DND-41 (cell line): ENCODE measurements at regions not wholly inside any gene's neighbourhood (a gene's known extent, or its start where the extent isn't known, plus 50 kb on each side); places are given as distances from the start of the nearest gene placed in this dataset.
"Not testable (repeated sequence)": the region's sequence is repeated elsewhere in the genome, so short reads cannot be mapped to it uniquely, and the experiment has no call there.

Experiments used
- ATAC-seq: fragments of 200-7000 bp; cut with Tn5 transposase; 3 replicates; pipeline ENCODE4 v1.9.1; 2021; ENCODE audit warnings: low read depth; ENCODE audit not compliant: insufficient read depth
- DNase-seq: peaks from one replicate; pipeline ENCODE4 v3.0.0-alpha.2; 2020
- H2AFZ ChIP-seq: 2 replicates; pipeline ENCODE4 v1.6.0; 2012; ENCODE audit warnings: low read depth, low read length
- H3K27ac ChIP-seq: 2 replicates; pipeline ENCODE4 v1.5.1; 2012; ENCODE audit warnings: low read length, inconsistent platforms
- H3K27me3 ChIP-seq: fragments of 200-600 bp; sonication (generic); 2 replicates; pipeline ENCODE4 v1.6.0; 2012; ENCODE audit warnings: low read length, mild to moderate bottlenecking, inconsistent platforms; ENCODE audit not compliant: insufficient read depth, poor library complexity
- H3K36me3 ChIP-seq: 2 replicates; pipeline ENCODE4 v1.5.1; 2012; ENCODE audit warnings: low read length, inconsistent platforms; ENCODE audit not compliant: insufficient read depth
- H3K4me1 ChIP-seq: 2 replicates; pipeline ENCODE4 v1.5.1; 2012; ENCODE audit warnings: mild to moderate bottlenecking, low read length; ENCODE audit not compliant: insufficient read depth
- H3K4me2 ChIP-seq: 2 replicates; pipeline ENCODE4 v1.6.0; 2012; ENCODE audit warnings: mild to moderate bottlenecking, moderate library complexity, low read length, inconsistent platforms; ENCODE audit not compliant: insufficient read depth
- H3K4me3 ChIP-seq, 2 experiments: fragments of 200-600 bp in 1 of 2; shearing (Covaris generic) in 1 of 2; 2 replicates each; pipeline ENCODE4 v1.5.1; 2012 to 2016; ENCODE audit warnings: inconsistent platforms in 2 of 2, low read length in 2 of 2, mild to moderate bottlenecking in 2 of 2, low read depth in 1 of 2, moderate library complexity in 1 of 2
- H3K79me2 ChIP-seq: 2 replicates; pipeline ENCODE4 v1.6.0; 2012; ENCODE audit warnings: low read length, inconsistent platforms; ENCODE audit not compliant: insufficient read depth
- H3K9ac ChIP-seq: 2 replicates; pipeline ENCODE4 v1.6.0; 2012; ENCODE audit warnings: low read depth, mild to moderate bottlenecking, inconsistent platforms, low read length, moderate library complexity
- H3K9me3 ChIP-seq: 2 replicates; pipeline ENCODE4 v1.5.1; 2012; ENCODE audit warnings: low read length, moderate library complexity, mild to moderate bottlenecking, inconsistent platforms; ENCODE audit not compliant: insufficient read depth, severe bottlenecking
- H4K20me1 ChIP-seq: 2 replicates; pipeline ENCODE4 v1.6.0; 2012; ENCODE audit warnings: low read length; ENCODE audit not compliant: insufficient read depth
- EZH2 ChIP-seq: IDR thresholded peaks from 3 replicates; pipeline ENCODE4 v1.6.1; 2012; ENCODE audit warnings: borderline replicate concordance, low read depth, mild to moderate bottlenecking, moderate library complexity, low read length, inconsistent platforms; ENCODE audit not compliant: severe bottlenecking
- TF ChIP-seq, protein P1 (sequence below): IDR thresholded peaks from 2 replicates; pipeline ENCODE4 v1.5.1; 2012; ENCODE audit warnings: borderline replicate concordance, low read length, moderate library complexity, mild to moderate bottlenecking; ENCODE audit not compliant: poor library complexity, severe bottlenecking; ENCODE audit errors: extremely low read depth

DNA sequence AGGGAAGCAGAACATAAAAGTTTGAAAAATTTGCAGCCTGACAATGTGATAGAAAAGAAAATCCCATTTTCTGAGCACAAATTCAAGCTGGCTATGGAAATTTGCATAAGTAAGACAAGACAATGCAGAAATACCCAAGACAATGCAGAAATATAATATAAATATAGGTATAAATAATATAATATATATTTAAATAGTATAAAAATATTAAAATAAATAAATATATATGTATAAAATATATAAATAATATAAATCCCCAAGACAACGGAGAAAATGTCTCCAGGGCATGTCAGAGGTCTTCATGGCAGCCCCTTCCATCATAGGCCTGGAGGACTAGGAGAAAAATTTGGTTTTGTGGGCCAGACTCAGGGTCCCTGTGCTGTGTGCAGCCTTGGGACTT, 125.0 kb upstream of the AADAT start:
- no peaks in the 10 kb centered on the region for H3K36me3 ChIP-seq
- no peak overlapping the region for H3K27ac ChIP-seq
- H3K9me3 ChIP-seq, result peaks cover 4% of the 10 kb centered on the region
- no peak overlapping the region for H3K4me2 ChIP-seq
- TF ChIP-seq EZH2, result no peak
- TF ChIP-seq, protein P1, sequence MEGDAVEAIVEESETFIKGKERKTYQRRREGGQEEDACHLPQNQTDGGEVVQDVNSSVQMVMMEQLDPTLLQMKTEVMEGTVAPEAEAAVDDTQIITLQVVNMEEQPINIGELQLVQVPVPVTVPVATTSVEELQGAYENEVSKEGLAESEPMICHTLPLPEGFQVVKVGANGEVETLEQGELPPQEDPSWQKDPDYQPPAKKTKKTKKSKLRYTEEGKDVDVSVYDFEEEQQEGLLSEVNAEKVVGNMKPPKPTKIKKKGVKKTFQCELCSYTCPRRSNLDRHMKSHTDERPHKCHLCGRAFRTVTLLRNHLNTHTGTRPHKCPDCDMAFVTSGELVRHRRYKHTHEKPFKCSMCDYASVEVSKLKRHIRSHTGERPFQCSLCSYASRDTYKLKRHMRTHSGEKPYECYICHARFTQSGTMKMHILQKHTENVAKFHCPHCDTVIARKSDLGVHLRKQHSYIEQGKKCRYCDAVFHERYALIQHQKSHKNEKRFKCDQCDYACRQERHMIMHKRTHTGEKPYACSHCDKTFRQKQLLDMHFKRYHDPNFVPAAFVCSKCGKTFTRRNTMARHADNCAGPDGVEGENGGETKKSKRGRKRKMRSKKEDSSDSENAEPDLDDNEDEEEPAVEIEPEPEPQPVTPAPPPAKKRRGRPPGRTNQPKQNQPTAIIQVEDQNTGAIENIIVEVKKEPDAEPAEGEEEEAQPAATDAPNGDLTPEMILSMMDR, result no peak
- no peak overlapping the region for H3K9ac ChIP-seq
- ATAC-seq (no peak), DNase-seq (no peak)
- no peaks in the 10 kb centered on the region for H3K79me2 ChIP-seq
- no peak overlapping the region for H2AFZ ChIP-seq
- no peaks in the 10 kb centered on the region for H4K20me1 ChIP-seq
- no peaks in the 10 kb centered on the region for H3K4me1 ChIP-seq
- H3K4me3 ChIP-seq, result no peak overlapping the region
- no peaks in the 10 kb centered on the region for H3K27me3 ChIP-seq

DNA sequence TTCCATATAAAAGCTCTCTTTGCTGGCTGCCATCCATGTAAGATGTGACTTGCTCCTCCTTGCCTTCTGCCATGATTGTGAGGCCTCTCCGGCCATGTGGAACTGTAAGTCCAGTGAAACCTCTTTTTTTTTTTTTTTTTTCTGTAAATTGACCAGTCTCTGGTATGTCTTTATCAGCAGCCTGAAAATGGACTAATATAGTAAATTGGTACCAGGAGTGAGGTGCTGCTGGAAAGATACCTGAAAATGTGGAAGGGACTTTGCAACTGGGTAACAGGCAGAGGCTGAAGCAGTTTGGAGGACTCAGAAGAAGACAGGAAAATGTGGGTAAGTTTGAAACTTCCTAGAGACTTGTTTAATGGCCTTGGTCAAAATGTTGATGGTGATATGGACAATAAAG, 124.3 kb upstream of the AADAT start:
- Histone ChIP-seq H3K4me2 (no peak overlapping the region), H3K9ac (no peak overlapping the region), H2AFZ (no peak overlapping the region), H4K20me1 (no peaks in the 10 kb centered on the region), H3K79me2 (no peaks in the 10 kb centered on the region), H3K9me3 (peaks cover 4% of the 10 kb centered on the region), H3K36me3 (no peaks in the 10 kb centered on the region), H3K4me1 (no peaks in the 10 kb centered on the region), H3K27me3 (no peaks in the 10 kb centered on the region), H3K27ac (no peak overlapping the region), H3K4me3 (no peak overlapping the region)
- no peak for ATAC-seq
- TF ChIP-seq, protein P1, result no peak
- TF ChIP-seq EZH2, result no peak
- no peak for DNase-seq

DNA sequence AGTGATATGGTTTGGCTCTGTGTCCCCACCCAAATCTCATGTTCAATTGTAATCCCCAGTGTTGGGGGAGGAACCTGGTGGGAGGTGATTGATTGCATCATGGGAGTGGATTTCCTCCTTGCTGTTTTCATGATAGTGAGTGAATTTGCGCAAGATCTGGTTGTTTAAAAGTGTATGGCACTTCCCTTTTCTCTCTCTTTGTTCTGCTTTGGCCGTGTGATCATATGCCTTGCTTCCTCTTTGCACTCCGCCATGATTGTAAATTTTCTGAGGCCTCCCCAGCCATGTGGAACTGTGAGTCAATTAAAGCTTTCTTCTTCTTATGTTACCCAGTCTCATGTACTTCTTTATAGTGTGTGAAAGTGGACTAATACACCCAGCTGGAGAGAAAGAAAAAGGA, 113.0 kb upstream of the AADAT start:
- Histone ChIP-seq H3K27ac (no peak overlapping the region), H3K9ac (no peak overlapping the region), H3K36me3 (no peaks in the 10 kb centered on the region), H3K9me3 (no peaks in the 10 kb centered on the region), H4K20me1 (no peaks in the 10 kb centered on the region), H3K4me2 (no peak overlapping the region), H3K27me3 (no peaks in the 10 kb centered on the region), H3K79me2 (no peaks in the 10 kb centered on the region), H3K4me3 (no peak overlapping the region), H3K4me1 (no peaks in the 10 kb centered on the region), H2AFZ (no peak overlapping the region)
- ATAC-seq (no peak), DNase-seq (no peak)
- TF ChIP-seq, protein P1, result no peak
- no peak for TF ChIP-seq EZH2

DNA sequence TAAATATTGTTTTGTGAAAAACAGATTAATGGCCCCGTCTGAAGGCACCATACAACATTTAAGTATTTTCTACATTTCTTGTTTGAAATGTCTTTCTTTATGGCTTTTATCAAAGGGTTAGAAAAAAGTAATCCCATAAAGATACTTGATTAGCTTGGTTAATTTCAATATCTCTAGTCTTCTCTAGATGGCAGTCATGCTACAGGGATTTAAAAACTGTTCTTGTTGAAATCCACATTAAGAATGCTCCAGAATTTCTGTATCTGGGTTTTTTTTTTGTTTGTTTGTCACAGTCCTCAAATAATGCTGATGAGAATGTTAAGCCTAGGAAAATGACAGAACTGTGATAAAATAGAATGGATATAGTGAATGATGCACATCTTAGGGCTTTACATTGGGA, 109.0 kb upstream of the AADAT start:
- Histone ChIP-seq H3K36me3 (no peaks in the 10 kb centered on the region), H3K4me1 (no peaks in the 10 kb centered on the region), H3K9me3 (no peaks in the 10 kb centered on the region), H4K20me1 (no peaks in the 10 kb centered on the region), H3K9ac (no peak overlapping the region), H2AFZ (no peak overlapping the region), H3K27ac (no peak overlapping the region), H3K4me2 (no peak overlapping the region), H3K4me3 (no peak overlapping the region), H3K27me3 (no peaks in the 10 kb centered on the region), H3K79me2 (no peaks in the 10 kb centered on the region)
- TF ChIP-seq, protein P1, result no peak
- TF ChIP-seq EZH2, result no peak
- ATAC-seq, result no peak
- no peak for DNase-seq

DNA sequence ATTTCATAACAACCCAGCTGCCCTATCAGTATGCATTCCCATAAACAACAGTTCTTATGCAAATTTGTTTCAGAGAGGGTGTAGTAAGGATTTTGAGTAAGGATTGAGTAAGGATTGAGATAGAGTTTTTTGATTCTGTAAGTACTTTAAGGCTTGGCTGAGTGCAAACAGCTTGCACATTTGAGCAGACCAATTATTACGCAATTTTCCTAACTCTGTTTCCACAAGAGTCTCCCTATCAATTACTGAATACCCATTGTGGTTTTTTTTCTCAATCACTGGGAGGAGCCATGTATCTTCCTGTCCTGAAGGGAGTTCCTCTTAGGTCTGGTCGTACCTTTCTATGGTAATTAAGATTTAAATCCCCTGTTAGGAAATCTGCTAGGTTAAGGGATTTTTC, 105.0 kb upstream of the AADAT start:
- not testable (repeated sequence) for H3K4me2 ChIP-seq

More for the DNA sequence above, 105.0 kb upstream of the AADAT start:
- H3K27me3 ChIP-seq, H2AFZ ChIP-seq, DNase-seq, H3K4me3 ChIP-seq, H3K4me1 ChIP-seq, H3K9ac ChIP-seq, H4K20me1 ChIP-seq, H3K36me3 ChIP-seq, H3K79me2 ChIP-seq, ATAC-seq, H3K9me3 ChIP-seq, H3K27ac ChIP-seq: not testable (repeated sequence)
